PC-9 (cell line): ENCODE measurements at regions not wholly inside any gene's neighbourhood (a gene's known extent, or its start where the extent isn't known, plus 50 kb on each side); places are given as distances from the start of the nearest gene placed in this dataset.

Source experiments
- BruUV-seq: library from RNA; stranded (reverse); fragments of 400-500 nt; replicated peaks from 2 replicates; lab custom pipeline; 2021; lab: Mats Ljungman, UMichigan
- CTCF ChIA-PET: fragments of 300-600 bp; sonication (Branson Sonifier 250); formaldehyde crosslinking; loops from one replicate; lab custom pipeline; 2022; ENCODE audit warnings: antibody characterized with exemption; lab: Charles Lee
- POLR2A ChIA-PET: fragments of 300-600 bp; sonication (Branson Sonifier 250); formaldehyde crosslinking; loops from one replicate; lab custom pipeline; 2022; ENCODE audit warnings: antibody characterized with exemption; ENCODE audit not compliant: unreplicated experiment; lab: Charles Lee
- DNase-seq, 2 experiments: peaks; one replicate each; pipeline versions ENCODE4 v3.0.0 to v3.0.0-alpha.2; 2015 to 2022; ENCODE audit warnings: mixed read lengths in 1 of 2
- H2AFZ ChIP-seq: fragments of 200-600 bp; sonication (generic); 2 replicates; pipeline ENCODE4 v1.8.1; 2017; ENCODE audit warnings: antibody characterized with exemption
- H3F3A ChIP-seq: fragments of 200-600 bp; sonication (generic); 2 replicates; pipeline ENCODE4 v1.8.1; 2017; ENCODE audit warnings: antibody characterized with exemption, mild to moderate bottlenecking, low read depth; ENCODE audit not compliant: insufficient read depth
- H3K27ac ChIP-seq: fragments of 200-600 bp; sonication (generic); 2 replicates; pipeline ENCODE4 v1.6.1; 2016; ENCODE audit warnings: mixed run types
- H3K27me3 ChIP-seq: fragments of 200-600 bp; sonication (generic); 2 replicates; pipeline ENCODE4 v1.6.1; 2016; ENCODE audit warnings: low read depth, mixed run types; ENCODE audit not compliant: insufficient read depth
- H3K36me3 ChIP-seq: fragments of 200-600 bp; sonication (generic); 2 replicates; pipeline ENCODE4 v1.6.1; 2016; ENCODE audit warnings: low read depth, mixed run types
- H3K4me1 ChIP-seq: fragments of 200-600 bp; sonication (generic); replicated peaks from 2 replicates; pipeline ENCODE4 v1.6.1; 2016; ENCODE audit warnings: mixed run types; ENCODE audit not compliant: insufficient read depth
- H3K4me2 ChIP-seq: fragments of 200-600 bp; sonication (generic); 2 replicates; pipeline ENCODE4 v1.6.1; 2017; ENCODE audit warnings: mixed run types
- H3K4me3 ChIP-seq: fragments of 200-600 bp; sonication (generic); 2 replicates; pipeline ENCODE4 v1.6.1; 2016; ENCODE audit warnings: mixed run types
- H3K79me2 ChIP-seq: fragments of 200-600 bp; sonication (generic); 2 replicates; pipeline ENCODE4 v1.6.1; 2017; ENCODE audit warnings: low read depth, mixed run types
- H3K9me2 ChIP-seq: fragments of 200-600 bp; sonication (generic); 2 replicates; pipeline ENCODE4 v1.8.1; 2017; ENCODE audit warnings: mild to moderate bottlenecking; ENCODE audit not compliant: insufficient read depth
- H3K9me3 ChIP-seq: fragments of 200-600 bp; sonication (generic); 2 replicates; pipeline ENCODE4 v1.8.1; 2016; ENCODE audit warnings: low read depth; ENCODE audit not compliant: insufficient read depth
- H4K20me1 ChIP-seq: fragments of 200-600 bp; sonication (generic); 2 replicates; pipeline ENCODE4 v1.8.1; 2017; ENCODE audit not compliant: insufficient read depth
- CTCF ChIP-seq: fragments of 200-600 bp; sonication (generic); conservative IDR thresholded peaks from 2 replicates; pipeline ENCODE4 v1.6.1; 2017; ENCODE audit warnings: mixed run types, antibody characterized with exemption, mild to moderate bottlenecking, moderate library complexity
- EZH2 ChIP-seq: fragments of 200-600 bp; sonication (generic); IDR thresholded peaks from 2 replicates; pipeline ENCODE4 v1.8.0; 2017; ENCODE audit warnings: antibody characterized with exemption, low read depth
- intact Hi-C: fragments of 100-400 bp; cut with micrococcal nuclease; formaldehyde crosslinking; loops from one replicate; pipeline ENCODE4 v1.10.0; 2022; ENCODE audit not compliant: unreplicated experiment

GRCh38 chr4:64195582-64195981 is 213.7 kb downstream of the TECRL start:
- H3K4me1 ChIP-seq: no peaks in the 10 kb centered on the region
- H3K4me2 ChIP-seq: no peak overlapping the region
- no peaks in the 10 kb centered on the region for H3F3A ChIP-seq
- H3K79me2 ChIP-seq: no peaks in the 10 kb centered on the region
- H3K27ac ChIP-seq: no peak overlapping the region
- no TSS peak for BruUV-seq
- CTCF ChIA-PET: no interaction called here
- POLR2A ChIA-PET: no interaction called here
- no peak overlapping the region for H2AFZ ChIP-seq
- no peak for DNase-seq
- TF ChIP-seq CTCF (no peak), EZH2 (no peak)
- H3K4me3 ChIP-seq: no peak overlapping the region
- no peaks in the 10 kb centered on the region for H4K20me1 ChIP-seq
- H3K36me3 ChIP-seq: no peaks in the 10 kb centered on the region
- intact Hi-C loops: no loop called here
- H3K9me2 ChIP-seq: no peaks in the 10 kb centered on the region
- no peaks in the 10 kb centered on the region for H3K27me3 ChIP-seq
- no peaks in the 10 kb centered on the region for H3K9me3 ChIP-seq

- Histone ChIP-seq H3K4me2 (no peak overlapping the region), H3K4me3 (no peak overlapping the region), H3K79me2 (no peaks in the 10 kb centered on the region), H3K36me3 (no peaks in the 10 kb centered on the region), H3F3A (no peaks in the 10 kb centered on the region), H3K9me3 (no peaks in the 10 kb centered on the region), H2AFZ (no peak overlapping the region), H3K27ac (no peak overlapping the region), H4K20me1 (no peaks in the 10 kb centered on the region), H3K4me1 (no peaks in the 10 kb centered on the region), H3K27me3 (no peaks in the 10 kb centered on the region), H3K9me2 (no peaks in the 10 kb centered on the region)
- POLR2A ChIA-PET: no interaction called here
- intact Hi-C loops: no loop called here
- no TSS peak for BruUV-seq
- TF ChIP-seq CTCF (no peak), EZH2 (no peak)
- CTCF ChIA-PET: no interaction called here
- no peak for DNase-seq
Measured at GRCh38 chr4:64192731-64193412, 216.4 kb downstream of the TECRL start.

DNA sequence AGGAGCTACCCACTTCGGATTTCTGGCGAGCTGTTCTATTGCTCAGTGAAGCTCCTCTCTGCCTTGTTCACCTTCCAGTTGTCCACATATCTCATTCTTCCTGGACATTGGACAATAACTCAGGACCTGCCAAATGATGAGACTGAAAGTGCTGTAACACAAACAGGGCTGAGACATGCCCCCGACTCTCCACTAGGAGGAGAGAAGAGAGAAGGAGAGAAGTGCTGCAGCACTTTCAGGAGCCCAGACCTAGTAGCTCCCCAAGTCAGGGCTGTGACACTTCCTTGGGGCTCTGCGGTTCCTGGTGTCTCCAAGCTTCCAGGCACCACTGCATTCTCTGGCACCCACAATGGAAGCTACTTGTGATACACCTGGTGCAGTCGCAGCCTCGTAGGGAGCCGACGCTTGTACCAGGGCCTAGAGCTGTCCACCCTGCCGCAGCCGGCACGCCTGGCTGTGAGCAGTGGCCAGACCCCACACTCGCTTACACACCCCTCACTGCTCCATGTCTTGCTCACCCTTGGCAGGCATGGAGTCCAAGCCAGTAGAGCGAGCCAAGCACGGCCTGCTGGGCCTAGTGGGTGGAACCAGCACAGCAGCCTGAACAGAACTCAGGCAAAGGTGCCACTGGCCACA is 234.9 kb downstream of the TECRL start:
- intact Hi-C loops: no loop called here
- no peaks in the 10 kb centered on the region for H3K36me3 ChIP-seq

More for the DNA sequence above, 234.9 kb downstream of the TECRL start:
- no peaks in the 10 kb centered on the region for H3K4me1 ChIP-seq
- TF ChIP-seq CTCF: no peak
- H3K9me2 ChIP-seq: no peaks in the 10 kb centered on the region
- H3K27ac ChIP-seq: no peak overlapping the region
- no peak overlapping the region for H3K4me3 ChIP-seq
- DNase-seq: no peak
- no peaks in the 10 kb centered on the region for H3K9me3 ChIP-seq
- no peaks in the 10 kb centered on the region for H3F3A ChIP-seq
- CTCF ChIA-PET: no interaction called here
- no peak overlapping the region for H3K4me2 ChIP-seq
- no peaks in the 10 kb centered on the region for H3K79me2 ChIP-seq
- no peaks in the 10 kb centered on the region for H4K20me1 ChIP-seq
- BruUV-seq: no TSS peak
- H3K27me3 ChIP-seq: no peaks in the 10 kb centered on the region
- POLR2A ChIA-PET: no interaction called here
- H2AFZ ChIP-seq: no peak overlapping the region
